ENCODE measurements at regions not wholly inside any gene's neighbourhood (a gene's known extent, or its start where the extent isn't known, plus 50 kb on each side); places are given as distances from the start of the nearest gene placed in this dataset.

DNA sequence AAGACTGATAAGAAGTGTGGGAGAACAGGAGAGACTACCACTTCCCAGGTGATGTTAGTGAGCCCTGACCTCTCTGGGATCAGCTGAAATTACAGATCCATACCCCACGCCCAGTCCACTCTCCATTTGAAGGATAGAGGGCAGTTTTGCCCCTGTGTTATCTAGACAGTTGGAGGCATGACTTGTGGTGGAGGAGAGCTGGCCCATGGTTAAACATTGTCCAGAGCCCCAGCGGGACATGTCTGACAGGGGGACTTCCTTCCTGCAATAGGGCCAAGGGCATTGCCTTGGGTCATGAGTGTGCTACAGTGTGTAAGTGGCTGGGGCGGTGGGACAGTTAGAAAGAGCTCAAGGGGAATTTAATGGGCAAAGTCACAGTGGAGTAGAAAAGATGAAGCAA, 181.1 kb downstream of the MID1IP1 start:
- TF ChIP-seq, protein P1, sequence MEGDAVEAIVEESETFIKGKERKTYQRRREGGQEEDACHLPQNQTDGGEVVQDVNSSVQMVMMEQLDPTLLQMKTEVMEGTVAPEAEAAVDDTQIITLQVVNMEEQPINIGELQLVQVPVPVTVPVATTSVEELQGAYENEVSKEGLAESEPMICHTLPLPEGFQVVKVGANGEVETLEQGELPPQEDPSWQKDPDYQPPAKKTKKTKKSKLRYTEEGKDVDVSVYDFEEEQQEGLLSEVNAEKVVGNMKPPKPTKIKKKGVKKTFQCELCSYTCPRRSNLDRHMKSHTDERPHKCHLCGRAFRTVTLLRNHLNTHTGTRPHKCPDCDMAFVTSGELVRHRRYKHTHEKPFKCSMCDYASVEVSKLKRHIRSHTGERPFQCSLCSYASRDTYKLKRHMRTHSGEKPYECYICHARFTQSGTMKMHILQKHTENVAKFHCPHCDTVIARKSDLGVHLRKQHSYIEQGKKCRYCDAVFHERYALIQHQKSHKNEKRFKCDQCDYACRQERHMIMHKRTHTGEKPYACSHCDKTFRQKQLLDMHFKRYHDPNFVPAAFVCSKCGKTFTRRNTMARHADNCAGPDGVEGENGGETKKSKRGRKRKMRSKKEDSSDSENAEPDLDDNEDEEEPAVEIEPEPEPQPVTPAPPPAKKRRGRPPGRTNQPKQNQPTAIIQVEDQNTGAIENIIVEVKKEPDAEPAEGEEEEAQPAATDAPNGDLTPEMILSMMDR (IDR thresholded peaks at IDR 0.05), result no peak
- TF ChIP-seq POLR2A (IDR thresholded peaks at IDR 0.05), result no peak

Measured in body of pancreas (tissue), 4 donors.